A673 (cell line): ENCODE measurements at regions not wholly inside any gene's neighbourhood (a gene's known extent, or its start where the extent isn't known, plus 50 kb on each side); places are given as distances from the start of the nearest gene placed in this dataset.

Experiments used
- BruUV-seq: library from RNA; stranded (reverse); fragments of 400-500 nt; replicated peaks from 2 replicates; lab custom pipeline; 2021; lab: Mats Ljungman, UMichigan
- CTCF ChIA-PET: fragments of 300-600 bp; sonication (Branson Sonifier 250); formaldehyde crosslinking; loops from one replicate; lab custom pipeline; 2022; ENCODE audit warnings: antibody characterized with exemption; lab: Charles Lee
- POLR2A ChIA-PET: fragments of 300-600 bp; sonication (Branson Sonifier 250); formaldehyde crosslinking; loops from one replicate; lab custom pipeline; 2022; ENCODE audit warnings: antibody characterized with exemption; ENCODE audit not compliant: low non-redundant PET; lab: Charles Lee
- DNase-seq: peaks from one replicate; pipeline ENCODE4 v3.0.0-alpha.2; 2015; ENCODE audit warnings: low spot score
- H3K27ac ChIP-seq: fragments of 200-600 bp; sonication (generic); 2 replicates; pipeline ENCODE4 v1.5.1; 2016; ENCODE audit warnings: mixed run types, low read depth, mild to moderate bottlenecking, mixed read lengths, antibody characterized with exemption, low read length; ENCODE audit not compliant: poor library complexity, severe bottlenecking
- H3K27me3 ChIP-seq: fragments of 200-600 bp; sonication (generic); replicated peaks from 2 replicates; pipeline ENCODE4 v1.6.1; 2017; ENCODE audit warnings: mixed run types, low read depth, mild to moderate bottlenecking, mixed read lengths, antibody characterized with exemption, low read length; ENCODE audit not compliant: insufficient read depth, poor library complexity
- H3K36me3 ChIP-seq: fragments of 200-600 bp; sonication (generic); 2 replicates; pipeline ENCODE4 v1.6.1; 2016; ENCODE audit warnings: mixed run types, mild to moderate bottlenecking, mixed read lengths, antibody characterized with exemption, low read length; ENCODE audit not compliant: insufficient read depth, poor library complexity, severe bottlenecking
- H3K4me1 ChIP-seq: fragments of 200-600 bp; sonication (generic); 2 replicates; pipeline ENCODE4 v1.6.1; 2017; ENCODE audit warnings: mixed run types, mild to moderate bottlenecking, mixed read lengths, antibody characterized with exemption, low read length; ENCODE audit not compliant: insufficient read depth, poor library complexity, severe bottlenecking
- H3K4me3 ChIP-seq: fragments of 200-600 bp; sonication (generic); 2 replicates; pipeline ENCODE4 v1.5.1; 2016; ENCODE audit warnings: low read depth, mixed run types, mild to moderate bottlenecking, mixed read lengths, low read length; ENCODE audit not compliant: poor library complexity, severe bottlenecking
- H3K9me3 ChIP-seq: fragments of 200-600 bp; sonication (generic); 2 replicates; pipeline ENCODE4 v1.6.1; 2016; ENCODE audit warnings: mixed run types, low read depth, mild to moderate bottlenecking, mixed read lengths, antibody characterized with exemption, low read length; ENCODE audit not compliant: poor library complexity, severe bottlenecking
- CTCF ChIP-seq: fragments of 300-800, 200-600 bp; sonication (generic); conservative IDR thresholded peaks from 2 replicates; pipeline ENCODE4 v1.5.1; 2017; ENCODE audit warnings: low read depth, mild to moderate bottlenecking, antibody characterized with exemption, low read length, moderate library complexity, mixed read lengths
- EZH2 ChIP-seq: fragments of 200-600 bp; sonication (generic); IDR thresholded peaks from 2 replicates; pipeline ENCODE4 v1.6.1; 2017; ENCODE audit warnings: borderline replicate concordance, low read depth, mild to moderate bottlenecking, mixed read lengths, antibody characterized with exemption, low read length; ENCODE audit not compliant: poor library complexity, severe bottlenecking
- intact Hi-C: fragments of 100-400 bp; cut with micrococcal nuclease; formaldehyde crosslinking; loops from one replicate; pipeline ENCODE4 v1.10.0; 2022; ENCODE audit not compliant: unreplicated experiment

GRCh38 chr7:24157666-24158065 is 126.3 kb upstream of the NPY start:
- no TSS peak for BruUV-seq
- TF ChIP-seq CTCF, result no peak
- TF ChIP-seq EZH2, result no peak
- H3K9me3 ChIP-seq, result no peaks in the 10 kb centered on the region
- H3K27me3 ChIP-seq, result no peaks in the 10 kb centered on the region
- ChIA-PET CTCF (no interaction called here), POLR2A (no interaction called here)
- no peak overlapping the region for H3K27ac ChIP-seq
- DNase-seq, result no peak
- H3K4me3 ChIP-seq, result no peak overlapping the region
- intact Hi-C loops, result loop anchor here (2.0 kb wide), 1 partner anchor 43 kb away; no protein-coding TSS in a partner anchor
- H3K36me3 ChIP-seq, result no peaks in the 10 kb centered on the region
- H3K4me1 ChIP-seq, result peaks cover 26% of the 10 kb centered on the region

- TF ChIP-seq CTCF (no peak), EZH2 (no peak)
- no peaks in the 10 kb centered on the region for H3K36me3 ChIP-seq
- ChIA-PET POLR2A (interaction anchor here (0.6 kb wide), 1 partner anchor 26 kb away, joined by 4 read pairs; no protein-coding TSS in a partner anchor), CTCF (no interaction called here)
- no peak overlapping the region for H3K4me3 ChIP-seq
- H3K27ac ChIP-seq, result peak overlapping the region; percentile 49
- H3K27me3 ChIP-seq, result no peaks in the 10 kb centered on the region
- no peaks in the 10 kb centered on the region for H3K9me3 ChIP-seq
- peaks cover 26% of the 10 kb centered on the region for H3K4me1 ChIP-seq
- intact Hi-C loops, result loop anchor here (2.0 kb wide), 1 partner anchor 42 kb away; no protein-coding TSS in a partner anchor
- BruUV-seq, result no TSS peak
- DNase-seq, result peak; percentile 98
Observed at GRCh38 chr7:24158975-24159374, 125.0 kb upstream of the NPY start.

DNA sequence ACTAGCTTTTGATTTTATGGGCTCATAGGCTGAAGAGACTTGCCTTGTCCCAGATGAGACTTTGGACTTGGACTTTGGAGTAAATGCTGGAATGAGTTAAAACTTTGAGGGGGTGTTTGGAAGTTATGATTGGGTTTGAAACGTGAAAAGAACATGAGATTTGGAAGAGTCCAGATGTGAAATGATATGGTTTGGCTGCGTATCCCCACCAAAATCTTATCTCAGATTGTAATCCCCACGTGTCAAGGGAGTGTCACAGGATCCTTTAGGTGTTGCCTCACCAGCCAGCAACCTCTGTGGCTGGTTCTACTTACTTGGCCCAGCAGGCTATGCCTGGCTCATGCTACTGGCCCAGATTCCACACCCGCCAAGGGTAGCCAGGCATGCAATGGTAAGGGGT is 119.6 kb upstream of the NPY start:
- Histone ChIP-seq H3K9me3 (no peaks in the 10 kb centered on the region), H3K4me1 (peaks cover 7% of the 10 kb centered on the region), H3K27ac (no peak overlapping the region), H3K27me3 (no peaks in the 10 kb centered on the region), H3K4me3 (no peak overlapping the region), H3K36me3 (no peaks in the 10 kb centered on the region)
- BruUV-seq, result no TSS peak
- POLR2A ChIA-PET, result no interaction called here
- DNase-seq, result no peak
- TF ChIP-seq CTCF, result no peak
- no peak for TF ChIP-seq EZH2
- CTCF ChIA-PET, result interaction anchor here (0.6 kb wide), 1 partner anchor 177 kb away, joined by 3 read pairs; no protein-coding TSS in a partner anchor
- intact Hi-C loops, result no loop called here
